K562 (cell line): ENCODE measurements at regions not wholly inside any gene's neighbourhood (a gene's known extent, or its start where the extent isn't known, plus 50 kb on each side); places are given as distances from the start of the nearest gene placed in this dataset.

ENCODE experiments used
- MBD2 ChIP-seq: sonication (generic); IDR thresholded peaks from 2 replicates; pipeline ENCODE4 v1.6.1; 2016; ENCODE audit warnings: low read depth, borderline replicate concordance
- MTA3 ChIP-seq: fragments of 450-650 bp; formaldehyde crosslinking; IDR thresholded peaks from 2 replicates; pipeline ENCODE4 v1.6.1; 2017; ENCODE audit warnings: mild to moderate bottlenecking, borderline replicate concordance
- MYC ChIP-seq, 2 experiments: fragments of 250-450 bp in 1 of 2; sonication (Bioruptor Pico) in 1 of 2; IDR thresholded peaks; 2 replicates each; pipeline versions ENCODE4 v1.5.1 to v1.6.1; 2012 to 2021; ENCODE audit warnings: low read depth in 2 of 2, borderline replicate concordance in 1 of 2, improper control_type of control experiment in 1 of 2, low read length in 1 of 2, mild to moderate bottlenecking in 1 of 2, moderate library complexity in 1 of 2
- NCOR1 ChIP-seq: fragments of 450-650 bp; IDR thresholded peaks from 2 replicates; pipeline ENCODE4 v1.6.1; 2016; ENCODE audit warnings: mild to moderate bottlenecking, moderate library complexity
- NR4A1 ChIP-seq, 2 experiments: fragments of 250-450 bp in 1 of 2; fragments of 450-650 bp in 1 of 2; sonication (Bioruptor Pico) in 1 of 2; IDR thresholded peaks; 2 replicates each; pipeline versions ENCODE4 v1.4.0 to v1.6.1; 2016 to 2020; ENCODE audit warnings: mild to moderate bottlenecking in 2 of 2, missing compliant biosample characterization in 1 of 2, missing genetic modification characterization in 1 of 2, moderate library complexity in 1 of 2
- PYGO2 ChIP-seq: fragments of 450-650 bp; IDR thresholded peaks from 2 replicates; pipeline ENCODE4 v1.6.1; 2016; ENCODE audit warnings: mild to moderate bottlenecking, missing genetic modification characterization, moderate library complexity, missing compliant biosample characterization
- SIX5 ChIP-seq, 2 experiments: IDR thresholded peaks; 2 replicates each; pipeline ENCODE4 v1.6.1; 2011; ENCODE audit warnings: low read length in 2 of 2, borderline replicate concordance in 1 of 2, low read depth in 1 of 2, mild to moderate bottlenecking in 1 of 2, moderate library complexity in 1 of 2; ENCODE audit not compliant: insufficient read depth in 1 of 2
- SMAD2 ChIP-seq: fragments of 150-350 bp; IDR thresholded peaks from 2 replicates; pipeline ENCODE4 v1.6.1; 2014; ENCODE audit warnings: low read depth, mild to moderate bottlenecking, low read length
- ZNF316 ChIP-seq: fragments of 450-650 bp; IDR thresholded peaks from 2 replicates; pipeline ENCODE4 v1.6.1; 2016
- ZNF444 ChIP-seq: fragments of 250-450 bp; sonication (Bioruptor Pico); IDR thresholded peaks from 2 replicates; pipeline ENCODE4 v1.4.0; 2020; ENCODE audit warnings: mild to moderate bottlenecking, moderate library complexity
- ZNF77 ChIP-seq: fragments of 250-450 bp; sonication (Bioruptor Pico); IDR thresholded peaks from 2 replicates; pipeline ENCODE4 v1.5.0; 2020
- ZSCAN29 ChIP-seq: fragments of 450-650 bp; IDR thresholded peaks from 2 replicates; pipeline ENCODE4 v1.6.1; 2017
- TF ChIP-seq, protein P1 (sequence below): sonication (generic); formaldehyde crosslinking; IDR thresholded peaks from 2 replicates; pipeline ENCODE4 v1.5.0; 2020; ENCODE audit warnings: missing genetic modification reagents
- TF ChIP-seq, protein P2 (sequence below): fragments of 450-650 bp; IDR thresholded peaks from 2 replicates; pipeline ENCODE4 v1.7.1; 2018; ENCODE audit warnings: mild to moderate bottlenecking, low read depth; ENCODE audit not compliant: partially characterized antibody
- TF ChIP-seq, protein P3 (sequence below): fragments of 450-650 bp; formaldehyde crosslinking; IDR thresholded peaks from 2 replicates; pipeline ENCODE4 v1.4.0; 2022; ENCODE audit warnings: missing genetic modification characterization
- TF ChIP-seq, protein P4 (sequence below): conservative IDR thresholded peaks from 2 replicates; pipeline ENCODE4 v1.6.1; 2011; ENCODE audit warnings: low read depth, mild to moderate bottlenecking, low read length; ENCODE audit not compliant: control insufficient read depth
- TF ChIP-seq, protein P5 (sequence below): fragments of 450-650 bp; IDR thresholded peaks from one replicate; pipeline ENCODE4 v1.6.1; 2018; ENCODE audit warnings: mild to moderate bottlenecking, moderate library complexity; ENCODE audit not compliant: partially characterized antibody

DNA sequence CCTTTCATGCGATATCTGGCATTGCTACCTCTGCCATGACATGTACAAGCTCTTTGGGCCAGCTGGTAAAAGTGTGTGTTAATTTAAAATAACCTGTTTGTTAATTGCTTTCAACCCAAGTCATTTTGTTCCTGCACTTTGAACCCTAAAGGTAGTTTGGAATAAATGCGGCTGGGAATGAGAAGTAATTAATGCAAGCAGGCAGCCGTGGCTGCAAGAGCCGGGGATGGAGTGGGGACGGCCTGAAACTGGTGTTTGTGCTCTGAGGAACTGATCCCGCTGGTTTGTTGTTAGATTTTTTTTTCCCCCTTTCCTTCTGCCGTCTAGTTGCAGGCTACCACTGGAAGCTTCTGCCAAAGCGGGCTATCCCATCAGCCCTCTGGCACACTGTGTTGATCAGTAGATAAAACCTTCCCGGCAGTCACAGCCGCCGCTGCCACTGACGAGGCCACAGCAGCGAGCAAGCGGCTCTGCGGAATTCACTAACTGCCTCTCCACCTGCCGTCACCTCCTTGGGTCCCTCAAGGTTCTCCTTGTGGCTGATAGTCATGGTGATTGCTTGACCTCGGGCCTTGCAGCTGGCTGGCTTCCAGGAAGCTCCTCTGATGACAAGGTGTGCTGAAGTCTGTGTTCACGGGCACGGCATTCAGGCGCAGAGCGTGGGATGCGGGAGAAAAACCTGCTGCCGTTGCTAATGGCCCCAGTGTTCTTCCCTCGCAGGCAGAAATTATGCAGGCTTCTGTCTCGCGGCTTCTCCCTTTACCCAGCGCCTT lies 315.9 kb downstream of the TFAP2A start (continued):
- TF ChIP-seq, protein P1, sequence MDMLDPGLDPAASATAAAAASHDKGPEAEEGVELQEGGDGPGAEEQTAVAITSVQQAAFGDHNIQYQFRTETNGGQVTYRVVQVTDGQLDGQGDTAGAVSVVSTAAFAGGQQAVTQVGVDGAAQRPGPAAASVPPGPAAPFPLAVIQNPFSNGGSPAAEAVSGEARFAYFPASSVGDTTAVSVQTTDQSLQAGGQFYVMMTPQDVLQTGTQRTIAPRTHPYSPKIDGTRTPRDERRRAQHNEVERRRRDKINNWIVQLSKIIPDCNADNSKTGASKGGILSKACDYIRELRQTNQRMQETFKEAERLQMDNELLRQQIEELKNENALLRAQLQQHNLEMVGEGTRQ, result no peak
- TF ChIP-seq, protein P2, sequence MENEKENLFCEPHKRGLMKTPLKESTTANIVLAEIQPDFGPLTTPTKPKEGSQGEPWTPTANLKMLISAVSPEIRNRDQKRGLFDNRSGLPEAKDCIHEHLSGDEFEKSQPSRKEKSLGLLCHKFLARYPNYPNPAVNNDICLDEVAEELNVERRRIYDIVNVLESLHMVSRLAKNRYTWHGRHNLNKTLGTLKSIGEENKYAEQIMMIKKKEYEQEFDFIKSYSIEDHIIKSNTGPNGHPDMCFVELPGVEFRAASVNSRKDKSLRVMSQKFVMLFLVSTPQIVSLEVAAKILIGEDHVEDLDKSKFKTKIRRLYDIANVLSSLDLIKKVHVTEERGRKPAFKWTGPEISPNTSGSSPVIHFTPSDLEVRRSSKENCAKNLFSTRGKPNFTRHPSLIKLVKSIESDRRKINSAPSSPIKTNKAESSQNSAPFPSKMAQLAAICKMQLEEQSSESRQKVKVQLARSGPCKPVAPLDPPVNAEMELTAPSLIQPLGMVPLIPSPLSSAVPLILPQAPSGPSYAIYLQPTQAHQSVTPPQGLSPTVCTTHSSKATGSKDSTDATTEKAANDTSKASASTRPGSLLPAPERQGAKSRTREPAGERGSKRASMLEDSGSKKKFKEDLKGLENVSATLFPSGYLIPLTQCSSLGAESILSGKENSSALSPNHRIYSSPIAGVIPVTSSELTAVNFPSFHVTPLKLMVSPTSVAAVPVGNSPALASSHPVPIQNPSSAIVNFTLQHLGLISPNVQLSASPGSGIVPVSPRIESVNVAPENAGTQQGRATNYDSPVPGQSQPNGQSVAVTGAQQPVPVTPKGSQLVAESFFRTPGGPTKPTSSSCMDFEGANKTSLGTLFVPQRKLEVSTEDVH, result no peak
- TF ChIP-seq MBD2 (no peak), ZNF316 (no peak), SMAD2 (no peak), MYC (IDR thresholded peaks at IDR 0.05; ENCODE audit: low read depth, low read length) (peak; percentile 43; the same call in 1 of the 2 replicates), MYC (CRISPR knock-in tag; IDR thresholded peaks at IDR 0.05; ENCODE audit: borderline replicate concordance, low read depth) (no peak), SIX5 (IDR thresholded peaks at IDR 0.05; ENCODE audit: borderline replicate concordance in 1 of 2, insufficient read depth in 1 of 2, low read depth in 1 of 2, low read length in 2 of 2) (no peak), ZSCAN29 (no peak), PYGO2 (no peak), NCOR1 (peak; percentile 2; the same call in 1 of the 2 replicates), ZNF77 (no peak), NR4A1 (CRISPR knock-in tag; IDR thresholded peaks at IDR 0.05) (no peak), NR4A1 (tag; IDR thresholded peaks at IDR 0.05) (peak; percentile 67; the same call in 1 of the 2 replicates), ZNF444 (no peak), MTA3 (peak; percentile 49; the same call in 1 of the 2 replicates)
- TF ChIP-seq, protein P3, sequence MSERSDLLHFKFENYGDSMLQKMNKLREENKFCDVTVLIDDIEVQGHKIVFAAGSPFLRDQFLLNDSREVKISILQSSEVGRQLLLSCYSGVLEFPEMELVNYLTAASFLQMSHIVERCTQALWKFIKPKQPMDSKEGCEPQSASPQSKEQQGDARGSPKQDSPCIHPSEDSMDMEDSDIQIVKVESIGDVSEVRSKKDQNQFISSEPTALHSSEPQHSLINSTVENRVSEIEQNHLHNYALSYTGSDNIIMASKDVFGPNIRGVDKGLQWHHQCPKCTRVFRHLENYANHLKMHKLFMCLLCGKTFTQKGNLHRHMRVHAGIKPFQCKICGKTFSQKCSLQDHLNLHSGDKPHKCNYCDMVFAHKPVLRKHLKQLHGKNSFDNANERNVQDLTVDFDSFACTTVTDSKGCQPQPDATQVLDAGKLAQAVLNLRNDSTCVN, result no peak
- TF ChIP-seq, protein P4, sequence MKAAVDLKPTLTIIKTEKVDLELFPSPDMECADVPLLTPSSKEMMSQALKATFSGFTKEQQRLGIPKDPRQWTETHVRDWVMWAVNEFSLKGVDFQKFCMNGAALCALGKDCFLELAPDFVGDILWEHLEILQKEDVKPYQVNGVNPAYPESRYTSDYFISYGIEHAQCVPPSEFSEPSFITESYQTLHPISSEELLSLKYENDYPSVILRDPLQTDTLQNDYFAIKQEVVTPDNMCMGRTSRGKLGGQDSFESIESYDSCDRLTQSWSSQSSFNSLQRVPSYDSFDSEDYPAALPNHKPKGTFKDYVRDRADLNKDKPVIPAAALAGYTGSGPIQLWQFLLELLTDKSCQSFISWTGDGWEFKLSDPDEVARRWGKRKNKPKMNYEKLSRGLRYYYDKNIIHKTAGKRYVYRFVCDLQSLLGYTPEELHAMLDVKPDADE, result no peak
- TF ChIP-seq, protein P5, sequence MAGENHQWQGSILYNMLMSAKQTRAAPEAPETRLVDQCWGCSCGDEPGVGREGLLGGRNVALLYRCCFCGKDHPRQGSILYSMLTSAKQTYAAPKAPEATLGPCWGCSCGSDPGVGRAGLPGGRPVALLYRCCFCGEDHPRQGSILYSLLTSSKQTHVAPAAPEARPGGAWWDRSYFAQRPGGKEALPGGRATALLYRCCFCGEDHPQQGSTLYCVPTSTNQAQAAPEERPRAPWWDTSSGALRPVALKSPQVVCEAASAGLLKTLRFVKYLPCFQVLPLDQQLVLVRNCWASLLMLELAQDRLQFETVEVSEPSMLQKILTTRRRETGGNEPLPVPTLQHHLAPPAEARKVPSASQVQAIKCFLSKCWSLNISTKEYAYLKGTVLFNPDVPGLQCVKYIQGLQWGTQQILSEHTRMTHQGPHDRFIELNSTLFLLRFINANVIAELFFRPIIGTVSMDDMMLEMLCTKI, result no peak
